Calu3 (cell line): ENCODE measurements at regions not wholly inside any gene's neighbourhood (a gene's known extent, or its start where the extent isn't known, plus 50 kb on each side); places are given as distances from the start of the nearest gene placed in this dataset.
"Not testable (repeated sequence)": the region's sequence is repeated elsewhere in the genome, so short reads cannot be mapped to it uniquely, and the experiment has no call there.

Source experiments
- BruUV-seq: library from RNA; stranded (reverse); fragments of 400-500 nt; replicated peaks from 2 replicates; lab custom pipeline; 2021; lab: Mats Ljungman, UMichigan
- CTCF ChIA-PET: fragments of 300-600 bp; sonication (Branson Sonifier 250); formaldehyde crosslinking; loops from one replicate; lab custom pipeline; 2022; ENCODE audit warnings: antibody characterized with exemption; lab: Charles Lee
- DNase-seq: peaks from one replicate; pipeline ENCODE4 v3.0.0; 2022
- H3K27ac Mint-ChIP-seq: one replicate; pipeline ENCODE4 v1.8.0; 2022; ENCODE audit warnings: mixed read lengths; ENCODE audit not compliant: unreplicated experiment
- H3K27me3 Mint-ChIP-seq: one replicate; pipeline ENCODE4 v1.8.0; 2022; ENCODE audit warnings: mixed read lengths; ENCODE audit not compliant: unreplicated experiment
- H3K36me3 Mint-ChIP-seq: one replicate; pipeline ENCODE4 v1.8.0; 2022; ENCODE audit warnings: mild to moderate bottlenecking, moderate library complexity, mixed read lengths; ENCODE audit not compliant: insufficient read depth, unreplicated experiment
- H3K4me1 Mint-ChIP-seq: one replicate; pipeline ENCODE4 v1.8.0; 2022; ENCODE audit warnings: mild to moderate bottlenecking, low read depth, mixed read lengths; ENCODE audit not compliant: unreplicated experiment
- H3K4me3 Mint-ChIP-seq: one replicate; pipeline ENCODE4 v1.8.0; 2022; ENCODE audit warnings: mild to moderate bottlenecking, low read depth, moderate library complexity, mixed read lengths; ENCODE audit not compliant: unreplicated experiment
- H3K9me3 Mint-ChIP-seq: one replicate; pipeline ENCODE4 v1.8.0; 2022; ENCODE audit warnings: low read depth, mixed read lengths; ENCODE audit not compliant: unreplicated experiment
- CTCF ChIP-seq: fragments of 200-600 bp; IDR thresholded peaks from one replicate; pipeline ENCODE4 v1.8.0; 2022; ENCODE audit warnings: antibody characterized with exemption; ENCODE audit not compliant: unreplicated experiment
- intact Hi-C: fragments of 100-400 bp; cut with micrococcal nuclease; formaldehyde crosslinking; loops from one replicate; pipeline ENCODE4 v1.10.0; 2022; ENCODE audit not compliant: unreplicated experiment

- peaks cover 8% of the 10 kb centered on the region for H3K4me1 Mint-ChIP-seq
- DNase-seq = no peak
- no peak for TF ChIP-seq CTCF
- H3K27ac Mint-ChIP-seq = no peak overlapping the region
- intact Hi-C loops = no loop called here
- CTCF ChIA-PET = no interaction called here
- no TSS peak for BruUV-seq
- peaks cover 4% of the 10 kb centered on the region for H3K9me3 Mint-ChIP-seq
- H3K4me3 Mint-ChIP-seq = no peak overlapping the region
- no peaks in the 10 kb centered on the region for H3K27me3 Mint-ChIP-seq
- H3K36me3 Mint-ChIP-seq = no peaks in the 10 kb centered on the region
Measured at GRCh38 chr11:23211221-23211620, 350.9 kb upstream of the CCDC179 start.

GRCh38 chr11:23212807-23213206 lies 352.5 kb upstream of the CCDC179 start:
- intact Hi-C loops = no loop called here
- peaks cover 9% of the 10 kb centered on the region for H3K9me3 Mint-ChIP-seq
- no TSS peak for BruUV-seq
- CTCF ChIA-PET = no interaction called here
- H3K27me3 Mint-ChIP-seq = no peaks in the 10 kb centered on the region
- no peak for TF ChIP-seq CTCF
- H3K4me3 Mint-ChIP-seq = no peak overlapping the region
- DNase-seq = no peak
- no peak overlapping the region for H3K27ac Mint-ChIP-seq
- H3K4me1 Mint-ChIP-seq = no peaks in the 10 kb centered on the region
- no peaks in the 10 kb centered on the region for H3K36me3 Mint-ChIP-seq

DNA sequence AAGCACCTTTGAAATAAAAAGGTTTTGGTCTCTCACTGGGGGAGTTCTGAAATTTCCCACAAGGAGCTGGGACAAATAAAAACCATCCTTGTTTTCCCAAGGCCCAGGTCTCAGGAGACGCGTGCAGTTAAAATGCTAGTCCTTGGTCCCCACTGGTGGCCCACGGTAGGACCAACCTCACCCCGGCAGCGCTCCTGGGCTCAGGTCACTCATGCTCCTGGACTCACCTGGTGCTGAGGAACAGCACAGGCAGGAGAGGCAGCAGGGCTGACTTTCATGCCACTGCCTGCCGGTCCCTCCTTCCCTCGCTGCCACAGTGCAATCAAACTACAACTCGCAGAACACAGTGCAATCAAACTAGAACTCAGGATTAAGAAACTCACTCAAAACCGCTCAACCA lies 356.8 kb upstream of the CCDC179 start:
- Mint-ChIP-seq H3K27ac (no peak overlapping the region), H3K4me3 (no peak overlapping the region), H3K27me3 (no peaks in the 10 kb centered on the region), H3K36me3 (no peaks in the 10 kb centered on the region), H3K9me3 (peaks cover 5% of the 10 kb centered on the region), H3K4me1 (no peaks in the 10 kb centered on the region)
- no TSS peak for BruUV-seq
- intact Hi-C loops = no loop called here
- TF ChIP-seq CTCF = no peak
- CTCF ChIA-PET = no interaction called here
- no peak for DNase-seq

- DNase-seq, H3K27ac Mint-ChIP-seq, intact Hi-C loops, CTCF ChIA-PET, BruUV-seq, H3K36me3 Mint-ChIP-seq, H3K9me3 Mint-ChIP-seq, H3K27me3 Mint-ChIP-seq, H3K4me3 Mint-ChIP-seq: not testable (repeated sequence)
- peaks cover 16% of the 10 kb centered on the region for H3K4me1 Mint-ChIP-seq
Measured at GRCh38 chr11:23220086-23220485, 359.8 kb upstream of the CCDC179 start.

GRCh38 chr11:23221366-23221765 lies 361.1 kb upstream of the CCDC179 start:
- peaks cover 18% of the 10 kb centered on the region for H3K4me1 Mint-ChIP-seq
- CTCF ChIA-PET = no interaction called here
- no peaks in the 10 kb centered on the region for H3K36me3 Mint-ChIP-seq
- intact Hi-C loops = no loop called here
- no peak for TF ChIP-seq CTCF
- H3K27ac Mint-ChIP-seq = no peak overlapping the region
- no peaks in the 10 kb centered on the region for H3K27me3 Mint-ChIP-seq
- no peak for DNase-seq
- H3K4me3 Mint-ChIP-seq = no peak overlapping the region
- no TSS peak for BruUV-seq
- peaks cover 5% of the 10 kb centered on the region for H3K9me3 Mint-ChIP-seq
